NCI-H146 (cell line): ENCODE measurements at regions not wholly inside any gene's neighbourhood (a gene's known extent, or its start where the extent isn't known, plus 50 kb on each side); places are given as distances from the start of the nearest gene placed in this dataset.

Experiments used
- DNase-seq: peaks from one replicate; lab custom pipeline; 2025; lab: John Stamatoyannopoulos, UW

GRCh38 chr22:48238284-48238915, 1476.0 kb downstream of the TBC1D22A start:
- no peak for DNase-seq

- no peak for DNase-seq
Observed at GRCh38 chr22:48237466-48238283, 1475.2 kb downstream of the TBC1D22A start.

GRCh38 chr22:48236261-48236660, 1473.8 kb downstream of the TBC1D22A start:
- DNase-seq, result no peak

- DNase-seq, result no peak
Observed at GRCh38 chr22:48235744-48236143, 1473.3 kb downstream of the TBC1D22A start.

- no peak for DNase-seq
Observed at GRCh38 chr22:48234011-48234410, 1471.6 kb downstream of the TBC1D22A start.

GRCh38 chr22:48233586-48233985, 1471.1 kb downstream of the TBC1D22A start:
- DNase-seq, result no peak

- DNase-seq, result no peak
Observed at GRCh38 chr22:48228468-48228867, 1466.0 kb downstream of the TBC1D22A start.

GRCh38 chr22:48227341-48228018, 1465.0 kb downstream of the TBC1D22A start:
- DNase-seq, result no peak

- no peak for DNase-seq
Observed at GRCh38 chr22:48226026-48227013, 1463.9 kb downstream of the TBC1D22A start.

GRCh38 chr22:48224332-48224731, 1461.9 kb downstream of the TBC1D22A start:
- DNase-seq, result no peak

- DNase-seq, result no peak
Observed at GRCh38 chr22:48223488-48224190, 1461.2 kb downstream of the TBC1D22A start.

- no peak for DNase-seq
Observed at GRCh38 chr22:48222742-48223487, 1460.5 kb downstream of the TBC1D22A start.

GRCh38 chr22:48218889-48219420, 1456.5 kb downstream of the TBC1D22A start:
- DNase-seq, result no peak

- no peak for DNase-seq
Observed at GRCh38 chr22:48217596-48217995, 1455.1 kb downstream of the TBC1D22A start.

- DNase-seq, result no peak
Observed at GRCh38 chr22:48212727-48213126, 1450.3 kb downstream of the TBC1D22A start.

- no peak for DNase-seq
Observed at GRCh38 chr22:48210812-48211211, 1448.4 kb downstream of the TBC1D22A start.

- DNase-seq, result no peak
Observed at GRCh38 chr22:48210198-48210580, 1447.7 kb downstream of the TBC1D22A start.

- no peak for DNase-seq
Observed at GRCh38 chr22:48209473-48210197, 1447.2 kb downstream of the TBC1D22A start.

- DNase-seq, result no peak
Observed at GRCh38 chr22:48208894-48209293, 1446.4 kb downstream of the TBC1D22A start.
